DOHH2 (cell line): ENCODE measurements at regions not wholly inside any gene's neighbourhood (a gene's known extent, or its start where the extent isn't known, plus 50 kb on each side); places are given as distances from the start of the nearest gene placed in this dataset.

Experiments used
- CTCF ChIP-seq: fragments of 200-600 bp; sonication (generic); IDR thresholded peaks from one replicate; pipeline ENCODE4 v1.5.1; 2014; ENCODE audit warnings: antibody characterized with exemption, mild to moderate bottlenecking, low read depth, low read length; ENCODE audit not compliant: poor library complexity, severe bottlenecking
- EZH2phosphoT487 ChIP-seq: fragments of 200-600 bp; sonication (generic); IDR thresholded peaks from 2 replicates; pipeline ENCODE4 v1.6.1; 2017; ENCODE audit warnings: borderline replicate concordance, mild to moderate bottlenecking, antibody characterized with exemption, low read length, moderate library complexity, mixed read lengths

GRCh38 chr5:158458086-158458485 is 599.1 kb upstream of the CLINT1 start:
- TF ChIP-seq CTCF (no peak), EZH2phosphoT487 (no peak)
